ENCODE measurements at regions not wholly inside any gene's neighbourhood (a gene's known extent, or its start where the extent isn't known, plus 50 kb on each side); places are given as distances from the start of the nearest gene placed in this dataset.
"Not testable (repeated sequence)": the region's sequence is repeated elsewhere in the genome, so short reads cannot be mapped to it uniquely, and the experiment has no call there.

- H3K9ac ChIP-seq (ENCODE audit: low read length): peak overlapping the region; percentile 16
- peak overlapping the region; percentile 35 for H3K4me2 ChIP-seq (ENCODE audit: low read depth, low read length, poor library complexity, severe bottlenecking)
- H4K20me1 ChIP-seq (ENCODE audit: insufficient read depth, low read depth, low read length): no peaks in the 10 kb centered on the region
- H3K9me2 ChIP-seq (replicated peaks; ENCODE audit: insufficient read depth, low read length): no peaks in the 10 kb centered on the region
- H3K4me1 ChIP-seq (ENCODE audit: low read length): peaks cover 66% of the 10 kb centered on the region
- no peaks in the 10 kb centered on the region for H3K79me2 ChIP-seq (ENCODE audit: low read length)
- peak overlapping the region; percentile 18; the same call in 1 of the 2 replicates for H3K27ac ChIP-seq (ENCODE audit: low read length)
- H2AFZ ChIP-seq (ENCODE audit: low read length): 0 out of 2 replicates have a peak overlapping the region, but pooled peaks have one; percentile 44
- H3K36me3 ChIP-seq (ENCODE audit: insufficient read depth, low read length): no peaks in the 10 kb centered on the region
- DNase-seq: no peak
- H3K9me3 ChIP-seq (ENCODE audit: low read length): no peaks in the 10 kb centered on the region
- no peak overlapping the region for H3K4me3 ChIP-seq (ENCODE audit: low read length)
- H3K27me3 ChIP-seq (ENCODE audit: low read length): no peaks in the 10 kb centered on the region
Measured at GRCh38 chr6:85764844-85765243, 122.2 kb upstream of the SYNCRIP start.

- no peaks in the 10 kb centered on the region for H3K36me3 ChIP-seq (ENCODE audit: insufficient read depth, low read length)
- H3K27ac ChIP-seq (ENCODE audit: low read length): no peak overlapping the region
- H3K9me3 ChIP-seq (ENCODE audit: low read length): no peaks in the 10 kb centered on the region
- H2AFZ ChIP-seq (ENCODE audit: low read length): no peak overlapping the region
- H3K4me3 ChIP-seq (ENCODE audit: low read length): no peak overlapping the region
- no peaks in the 10 kb centered on the region for H4K20me1 ChIP-seq (ENCODE audit: insufficient read depth, low read depth, low read length)
- no peak overlapping the region for H3K4me2 ChIP-seq (ENCODE audit: low read depth, low read length, poor library complexity, severe bottlenecking)
- H3K4me1 ChIP-seq (ENCODE audit: low read length): peaks cover 10% of the 10 kb centered on the region
- no peak overlapping the region for H3K9ac ChIP-seq (ENCODE audit: low read length)
- peak; percentile 88 for DNase-seq
- no peaks in the 10 kb centered on the region for H3K27me3 ChIP-seq (ENCODE audit: low read length)
- H3K9me2 ChIP-seq (replicated peaks; ENCODE audit: insufficient read depth, low read length): no peaks in the 10 kb centered on the region
- no peaks in the 10 kb centered on the region for H3K79me2 ChIP-seq (ENCODE audit: low read length)
Measured at GRCh38 chr6:85756982-85757381, 114.3 kb upstream of the SYNCRIP start.

- no peaks in the 10 kb centered on the region for H3K9me3 ChIP-seq (ENCODE audit: low read length)
- H3K27me3 ChIP-seq (ENCODE audit: low read length): no peaks in the 10 kb centered on the region
- no peak overlapping the region for H2AFZ ChIP-seq (ENCODE audit: low read length)
- no peak for DNase-seq
- no peak overlapping the region for H3K4me3 ChIP-seq (ENCODE audit: low read length)
- no peak overlapping the region for H3K9ac ChIP-seq (ENCODE audit: low read length)
- H3K9me2 ChIP-seq (replicated peaks; ENCODE audit: insufficient read depth, low read length): no peaks in the 10 kb centered on the region
- H3K36me3 ChIP-seq (ENCODE audit: insufficient read depth, low read length): no peaks in the 10 kb centered on the region
- no peak overlapping the region for H3K27ac ChIP-seq (ENCODE audit: low read length)
- H3K4me2 ChIP-seq (ENCODE audit: low read depth, low read length, poor library complexity, severe bottlenecking): no peak overlapping the region
- no peaks in the 10 kb centered on the region for H3K79me2 ChIP-seq (ENCODE audit: low read length)
- no peaks in the 10 kb centered on the region for H4K20me1 ChIP-seq (ENCODE audit: insufficient read depth, low read depth, low read length)
- H3K4me1 ChIP-seq (ENCODE audit: low read length): peaks cover 10% of the 10 kb centered on the region
Measured at GRCh38 chr6:85754894-85755293, 112.2 kb upstream of the SYNCRIP start.

GRCh38 chr6:85752602-85753001 lies 109.9 kb upstream of the SYNCRIP start:
- no peaks in the 10 kb centered on the region for H3K36me3 ChIP-seq (ENCODE audit: insufficient read depth, low read length)
- DNase-seq: no peak
- no peaks in the 10 kb centered on the region for H3K79me2 ChIP-seq (ENCODE audit: low read length)
- no peaks in the 10 kb centered on the region for H3K9me2 ChIP-seq (replicated peaks; ENCODE audit: insufficient read depth, low read length)
- H3K9me3 ChIP-seq (ENCODE audit: low read length): no peaks in the 10 kb centered on the region
- H3K27ac ChIP-seq (ENCODE audit: low read length): no peak overlapping the region
- no peaks in the 10 kb centered on the region for H3K27me3 ChIP-seq (ENCODE audit: low read length)
- no peak overlapping the region for H3K4me2 ChIP-seq (ENCODE audit: low read depth, low read length, poor library complexity, severe bottlenecking)
- H3K4me1 ChIP-seq (ENCODE audit: low read length): peaks cover 10% of the 10 kb centered on the region
- H3K9ac ChIP-seq (ENCODE audit: low read length): no peak overlapping the region
- no peak overlapping the region for H3K4me3 ChIP-seq (ENCODE audit: low read length)
- H2AFZ ChIP-seq (ENCODE audit: low read length): no peak overlapping the region
- H4K20me1 ChIP-seq (ENCODE audit: insufficient read depth, low read depth, low read length): no peaks in the 10 kb centered on the region

GRCh38 chr6:85751374-85752055 lies 108.8 kb upstream of the SYNCRIP start:
- Histone ChIP-seq H3K27ac (ENCODE audit: low read length) (no peak overlapping the region), H3K9me3 (ENCODE audit: low read length) (no peaks in the 10 kb centered on the region), H4K20me1 (ENCODE audit: insufficient read depth, low read depth, low read length) (no peaks in the 10 kb centered on the region), H3K4me1 (ENCODE audit: low read length) (peaks cover 10% of the 10 kb centered on the region), H3K9me2 (replicated peaks; ENCODE audit: insufficient read depth, low read length) (no peaks in the 10 kb centered on the region), H3K9ac (ENCODE audit: low read length) (no peak overlapping the region), H3K27me3 (ENCODE audit: low read length) (no peaks in the 10 kb centered on the region), H3K79me2 (ENCODE audit: low read length) (no peaks in the 10 kb centered on the region), H3K4me2 (ENCODE audit: low read depth, low read length, poor library complexity, severe bottlenecking) (no peak overlapping the region), H2AFZ (ENCODE audit: low read length) (no peak overlapping the region), H3K36me3 (ENCODE audit: insufficient read depth, low read length) (no peaks in the 10 kb centered on the region), H3K4me3 (ENCODE audit: low read length) (no peak overlapping the region)
- no peak for DNase-seq

- DNase-seq; H3K27me3 ChIP-seq (ENCODE audit: low read length); H3K36me3 ChIP-seq (ENCODE audit: insufficient read depth, low read length); H3K9me3 ChIP-seq (ENCODE audit: low read length); H3K4me1 ChIP-seq (ENCODE audit: low read length); H3K4me2 ChIP-seq (ENCODE audit: low read depth, low read length, poor library complexity, severe bottlenecking); H3K79me2 ChIP-seq (ENCODE audit: low read length); H3K4me3 ChIP-seq (ENCODE audit: low read length); H3K9me2 ChIP-seq (replicated peaks; ENCODE audit: insufficient read depth, low read length); H3K27ac ChIP-seq (ENCODE audit: low read length); H4K20me1 ChIP-seq (ENCODE audit: insufficient read depth, low read depth, low read length); H3K9ac ChIP-seq (ENCODE audit: low read length); H2AFZ ChIP-seq (ENCODE audit: low read length): not testable (repeated sequence)
Measured at GRCh38 chr6:85750146-85750545, 107.5 kb upstream of the SYNCRIP start.

GRCh38 chr6:85749236-85749635 lies 106.5 kb upstream of the SYNCRIP start:
- no peaks in the 10 kb centered on the region for H3K79me2 ChIP-seq (ENCODE audit: low read length)
- no peak overlapping the region for H3K4me2 ChIP-seq (ENCODE audit: low read depth, low read length, poor library complexity, severe bottlenecking)
- H3K27ac ChIP-seq (ENCODE audit: low read length): no peak overlapping the region
- no peak overlapping the region for H3K9ac ChIP-seq (ENCODE audit: low read length)
- no peaks in the 10 kb centered on the region for H3K9me2 ChIP-seq (replicated peaks; ENCODE audit: insufficient read depth, low read length)
- H3K9me3 ChIP-seq (ENCODE audit: low read length): no peaks in the 10 kb centered on the region
- H3K27me3 ChIP-seq (ENCODE audit: low read length): no peaks in the 10 kb centered on the region
- no peaks in the 10 kb centered on the region for H3K36me3 ChIP-seq (ENCODE audit: insufficient read depth, low read length)
- no peak for DNase-seq
- no peak overlapping the region for H2AFZ ChIP-seq (ENCODE audit: low read length)
- H3K4me3 ChIP-seq (ENCODE audit: low read length): no peak overlapping the region
- no peaks in the 10 kb centered on the region for H4K20me1 ChIP-seq (ENCODE audit: insufficient read depth, low read depth, low read length)
- no peaks in the 10 kb centered on the region for H3K4me1 ChIP-seq (ENCODE audit: low read length)

- Histone ChIP-seq H3K4me2 (ENCODE audit: low read depth, low read length, poor library complexity, severe bottlenecking) (no peak overlapping the region), H3K9me2 (replicated peaks; ENCODE audit: insufficient read depth, low read length) (no peaks in the 10 kb centered on the region), H3K9ac (ENCODE audit: low read length) (no peak overlapping the region), H2AFZ (ENCODE audit: low read length) (no peak overlapping the region), H3K27ac (ENCODE audit: low read length) (no peak overlapping the region), H3K9me3 (ENCODE audit: low read length) (no peaks in the 10 kb centered on the region), H3K36me3 (ENCODE audit: insufficient read depth, low read length) (no peaks in the 10 kb centered on the region), H3K4me3 (ENCODE audit: low read length) (no peak overlapping the region), H3K27me3 (ENCODE audit: low read length) (no peaks in the 10 kb centered on the region), H3K4me1 (ENCODE audit: low read length) (no peaks in the 10 kb centered on the region), H4K20me1 (ENCODE audit: insufficient read depth, low read depth, low read length) (no peaks in the 10 kb centered on the region), H3K79me2 (ENCODE audit: low read length) (no peaks in the 10 kb centered on the region)
- DNase-seq: no peak
Measured at GRCh38 chr6:85747666-85748065, 105.0 kb upstream of the SYNCRIP start.
